ENCODE measurements at regions not wholly inside any gene's neighbourhood (a gene's known extent, or its start where the extent isn't known, plus 50 kb on each side); places are given as distances from the start of the nearest gene placed in this dataset.

DNA sequence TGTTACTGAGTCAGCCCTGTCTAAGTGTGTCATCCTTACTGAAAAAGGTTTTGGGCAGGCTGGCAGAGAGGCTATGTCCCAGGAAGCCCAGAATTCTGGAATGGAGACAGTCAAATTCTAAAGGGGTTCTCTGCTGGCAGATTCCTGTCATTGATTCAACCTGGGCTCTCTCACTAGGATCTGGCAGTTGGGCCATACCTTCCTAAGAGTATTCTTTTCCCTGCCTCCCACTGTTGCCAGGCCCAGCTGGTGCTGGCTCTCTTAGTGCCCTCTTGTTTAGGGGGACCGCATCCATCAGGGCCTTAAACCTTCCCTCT, 85.0 kb upstream of the EGLN3 start:
- TF ChIP-seq, protein P1, sequence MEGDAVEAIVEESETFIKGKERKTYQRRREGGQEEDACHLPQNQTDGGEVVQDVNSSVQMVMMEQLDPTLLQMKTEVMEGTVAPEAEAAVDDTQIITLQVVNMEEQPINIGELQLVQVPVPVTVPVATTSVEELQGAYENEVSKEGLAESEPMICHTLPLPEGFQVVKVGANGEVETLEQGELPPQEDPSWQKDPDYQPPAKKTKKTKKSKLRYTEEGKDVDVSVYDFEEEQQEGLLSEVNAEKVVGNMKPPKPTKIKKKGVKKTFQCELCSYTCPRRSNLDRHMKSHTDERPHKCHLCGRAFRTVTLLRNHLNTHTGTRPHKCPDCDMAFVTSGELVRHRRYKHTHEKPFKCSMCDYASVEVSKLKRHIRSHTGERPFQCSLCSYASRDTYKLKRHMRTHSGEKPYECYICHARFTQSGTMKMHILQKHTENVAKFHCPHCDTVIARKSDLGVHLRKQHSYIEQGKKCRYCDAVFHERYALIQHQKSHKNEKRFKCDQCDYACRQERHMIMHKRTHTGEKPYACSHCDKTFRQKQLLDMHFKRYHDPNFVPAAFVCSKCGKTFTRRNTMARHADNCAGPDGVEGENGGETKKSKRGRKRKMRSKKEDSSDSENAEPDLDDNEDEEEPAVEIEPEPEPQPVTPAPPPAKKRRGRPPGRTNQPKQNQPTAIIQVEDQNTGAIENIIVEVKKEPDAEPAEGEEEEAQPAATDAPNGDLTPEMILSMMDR (conservative IDR thresholded peaks at IDR 0.05; ENCODE audit: low read length), result no peak
- no peak for DNase-seq (ENCODE audit: low read depth)
- H3K4me3 ChIP-seq (ENCODE audit: low read length), result no peak overlapping the region

DNA sequence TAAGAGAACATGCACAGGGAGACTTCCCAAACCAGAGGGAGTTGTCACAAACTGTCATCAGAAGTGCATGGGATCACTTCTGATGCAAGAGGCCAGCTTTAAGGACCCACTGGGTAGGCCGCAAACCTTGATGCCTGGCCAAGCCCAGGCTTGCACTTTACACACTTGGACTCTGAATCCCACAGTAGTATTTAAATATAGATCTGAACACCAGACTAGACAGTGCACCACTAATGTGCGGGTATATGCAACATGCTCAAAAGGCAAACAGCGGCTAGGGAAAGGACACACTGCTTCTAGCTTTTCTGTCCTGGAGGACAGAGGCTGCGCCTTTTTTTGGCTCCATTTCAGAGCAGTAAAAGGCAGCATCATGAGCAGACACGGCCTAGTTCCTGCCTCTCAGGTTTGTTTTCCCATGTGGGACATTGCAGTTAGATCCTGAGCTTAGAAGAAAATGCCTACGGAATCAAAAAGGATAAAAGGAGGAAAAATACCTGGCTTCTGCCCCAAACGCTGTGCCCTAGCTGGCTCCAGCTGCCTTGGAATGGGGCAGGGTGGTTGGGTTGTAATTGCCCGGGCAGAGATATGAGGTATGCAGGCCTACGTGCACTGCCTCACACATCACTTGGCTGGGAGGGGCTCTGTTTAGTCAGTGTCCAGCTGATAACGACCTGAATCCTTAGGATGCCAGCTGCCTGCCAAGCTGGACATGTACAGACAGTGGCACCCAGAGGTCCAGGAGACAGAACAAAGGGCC, 84.5 kb upstream of the EGLN3 start:
- TF ChIP-seq, protein P1 (conservative IDR thresholded peaks at IDR 0.05; ENCODE audit: low read length), result no peak
- no peak overlapping the region for H3K4me3 ChIP-seq (ENCODE audit: low read length)
- no peak for DNase-seq (ENCODE audit: low read depth)

DNA sequence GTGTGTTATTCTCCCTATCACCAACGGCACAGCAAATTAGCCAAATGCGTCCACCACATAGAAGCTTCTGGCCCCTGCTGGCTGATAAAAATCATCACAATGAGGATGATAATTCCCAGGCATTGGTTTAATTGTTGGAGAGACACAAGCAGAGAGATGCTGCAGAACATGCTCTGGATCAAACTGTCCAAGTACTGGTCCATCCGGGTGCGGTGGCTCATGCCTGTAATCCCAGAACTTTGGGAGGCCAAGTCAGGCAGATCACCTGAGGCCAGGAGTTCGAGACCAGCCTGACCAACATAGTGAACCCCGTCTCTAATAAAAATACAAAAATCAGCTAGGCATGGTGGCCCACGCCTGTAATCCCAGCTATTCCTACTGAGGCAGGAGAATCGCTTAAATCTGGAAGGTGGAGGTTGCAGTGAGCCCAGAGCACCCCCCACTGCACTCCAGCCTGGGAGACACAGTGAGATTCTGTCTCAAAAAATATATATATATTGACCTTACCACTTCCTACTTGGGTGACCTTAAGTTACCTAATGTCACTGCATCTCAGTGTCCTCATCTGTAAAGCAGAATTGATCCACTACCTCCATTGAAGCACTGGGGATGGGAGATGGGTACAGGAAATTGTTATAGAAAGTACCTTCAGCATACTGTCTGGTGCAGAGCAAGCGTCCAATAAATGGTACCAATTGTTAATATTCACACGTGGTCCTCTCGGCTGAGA, 83.7 kb upstream of the EGLN3 start:
- no peak for DNase-seq (ENCODE audit: low read depth)
- no peak overlapping the region for H3K4me3 ChIP-seq (ENCODE audit: low read length)
- TF ChIP-seq, protein P1 (conservative IDR thresholded peaks at IDR 0.05; ENCODE audit: low read length), result no peak

DNA sequence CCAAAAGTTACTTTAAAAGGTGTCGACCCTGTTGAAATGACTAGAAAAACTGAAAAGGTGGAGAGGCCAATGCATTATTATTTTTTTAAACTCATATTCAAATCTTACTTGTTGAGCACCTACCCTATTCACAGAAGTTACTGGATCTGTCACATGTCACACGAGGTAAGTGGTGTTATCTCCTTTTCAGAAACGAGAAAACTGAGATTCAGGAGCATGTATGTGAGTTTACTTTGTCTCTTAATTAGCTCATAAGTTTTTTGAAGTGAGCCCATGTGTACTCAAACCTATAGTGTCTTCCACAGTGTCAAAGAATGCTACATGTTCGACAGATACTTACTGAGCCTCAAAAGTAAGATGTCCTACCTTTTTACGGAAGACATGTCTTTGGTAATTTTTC, 81.8 kb upstream of the EGLN3 start:
- TF ChIP-seq, protein P1 (conservative IDR thresholded peaks at IDR 0.05; ENCODE audit: low read length), result no peak
- no peak overlapping the region for H3K4me3 ChIP-seq (ENCODE audit: low read length)
- no peak for DNase-seq (ENCODE audit: low read depth)

DNA sequence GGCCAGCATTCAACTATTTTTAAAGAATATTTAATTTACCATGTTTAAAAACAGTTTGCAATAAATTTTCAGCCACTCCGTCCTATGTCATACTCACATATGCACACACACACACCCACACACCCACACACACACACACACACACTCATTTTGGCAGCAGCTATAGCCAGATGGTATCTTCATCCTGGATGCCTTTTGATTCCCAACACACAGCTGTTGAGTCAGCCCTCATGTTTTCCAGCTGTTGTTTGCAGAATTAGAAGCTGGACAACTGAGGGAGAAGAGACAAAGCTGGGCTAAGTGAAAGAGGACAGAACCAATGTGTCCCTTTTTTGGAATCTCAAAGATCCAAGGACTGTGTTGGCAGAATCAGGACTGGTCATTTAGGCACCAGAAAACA, 80.0 kb upstream of the EGLN3 start:
- TF ChIP-seq, protein P1 (conservative IDR thresholded peaks at IDR 0.05; ENCODE audit: low read length), result no peak

DNA sequence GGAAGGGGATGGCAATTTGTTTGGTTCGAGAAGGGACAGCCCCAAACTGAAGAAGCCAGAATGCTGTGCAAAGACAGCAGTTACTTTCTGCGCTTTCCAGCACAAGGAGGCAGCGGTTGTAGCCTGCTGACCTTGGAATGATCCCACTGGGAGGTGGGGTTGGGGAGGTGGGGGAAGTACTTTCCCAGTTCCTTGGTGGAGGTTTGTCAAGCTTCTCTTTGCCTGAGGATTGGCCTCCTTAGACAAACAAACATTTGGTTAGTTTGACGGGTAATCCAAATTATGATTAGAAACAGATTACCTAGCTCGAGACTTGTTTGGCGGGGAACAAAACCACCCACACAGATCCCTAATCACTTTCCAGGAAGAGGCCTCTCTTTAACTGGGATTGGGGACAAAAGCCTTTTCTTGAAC, 79.1 kb upstream of the EGLN3 start:
- TF ChIP-seq, protein P1 (conservative IDR thresholded peaks at IDR 0.05; ENCODE audit: low read length), result no peak
- no peak overlapping the region for H3K4me3 ChIP-seq (ENCODE audit: low read length)
- DNase-seq (ENCODE audit: low read depth), result peak; percentile 54

More for the DNA sequence above, 80.0 kb upstream of the EGLN3 start:
- no peak overlapping the region for H3K4me3 ChIP-seq (ENCODE audit: low read length)
- peak; percentile 89 for DNase-seq (ENCODE audit: low read depth)

DNA sequence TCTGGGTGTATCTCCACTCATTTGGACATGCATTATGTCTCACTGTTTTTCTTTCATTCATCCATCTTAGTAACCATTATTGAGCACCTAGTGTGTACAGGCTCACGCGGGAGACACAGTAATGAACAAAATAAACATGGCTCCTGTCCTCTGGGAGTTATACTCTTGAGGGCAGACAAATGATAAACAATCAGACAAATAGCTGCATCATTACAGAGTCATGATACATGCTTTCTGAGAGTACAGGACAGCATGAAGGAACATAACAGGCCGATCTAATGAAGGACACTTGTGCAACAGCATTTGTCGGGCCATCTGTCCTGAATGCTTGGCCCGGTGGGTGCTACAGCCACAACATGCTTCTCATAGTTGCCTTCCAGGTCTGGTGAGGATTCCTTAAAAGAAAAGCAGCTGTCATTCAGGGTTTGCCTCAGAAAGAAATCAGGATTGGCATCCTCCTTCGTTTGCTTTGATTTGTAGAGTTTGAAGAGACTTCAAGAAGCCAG, 77.2 kb upstream of the EGLN3 start:
- no peak for DNase-seq (ENCODE audit: low read depth)
- H3K4me3 ChIP-seq (ENCODE audit: low read length), result no peak overlapping the region
- TF ChIP-seq, protein P1 (conservative IDR thresholded peaks at IDR 0.05; ENCODE audit: low read length), result no peak
